EH (cell line): ENCODE measurements at regions not wholly inside any gene's neighbourhood (a gene's known extent, or its start where the extent isn't known, plus 50 kb on each side); places are given as distances from the start of the nearest gene placed in this dataset.
"Not testable (repeated sequence)": the region's sequence is repeated elsewhere in the genome, so short reads cannot be mapped to it uniquely, and the experiment has no call there.

Experiments used
- DNase-seq: peaks from one replicate; pipeline ENCODE4 v3.0.0-alpha.2; 2015; ENCODE audit warnings: low read depth

DNA sequence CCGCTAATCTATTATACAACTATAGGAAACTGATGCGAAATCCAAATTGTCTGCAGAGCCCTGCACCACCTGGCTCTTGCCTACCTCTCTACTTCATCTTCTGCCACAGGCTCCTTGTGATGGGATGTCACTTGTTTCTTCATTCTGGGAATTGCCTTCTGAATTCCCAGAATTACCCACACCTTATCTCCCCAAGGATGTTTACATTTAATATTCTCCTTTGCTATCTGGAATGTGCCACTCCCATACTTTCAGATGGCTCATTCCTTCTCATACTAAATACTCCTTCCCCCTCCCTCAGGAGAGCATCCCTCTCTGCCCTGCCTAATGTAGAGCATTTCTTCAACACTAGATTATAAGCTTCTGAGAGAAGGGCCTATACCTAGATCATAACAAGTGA lies 573.1 kb downstream of the GALC start:
- DNase-seq, result no peak

DNA sequence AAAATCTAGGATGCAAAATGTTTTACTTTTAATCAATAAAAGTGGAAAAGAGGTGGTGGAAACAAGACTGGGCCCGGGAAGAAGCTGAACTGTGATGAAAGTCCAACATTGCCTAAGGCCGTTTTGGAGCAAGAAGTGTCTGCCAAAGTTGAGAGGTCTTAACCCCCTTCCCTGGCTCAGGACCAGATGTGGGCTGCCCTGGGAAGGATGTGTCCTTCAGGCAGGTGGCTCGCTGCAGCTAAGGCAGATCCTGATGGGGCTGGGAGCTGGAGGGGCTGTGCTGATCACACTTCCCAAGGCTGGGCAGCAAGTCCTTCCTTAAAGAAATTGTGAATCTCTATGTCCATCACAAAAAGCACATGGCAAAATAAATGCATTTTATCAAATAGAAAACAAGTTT lies 581.6 kb downstream of the GALC start:
- no peak for DNase-seq

DNA sequence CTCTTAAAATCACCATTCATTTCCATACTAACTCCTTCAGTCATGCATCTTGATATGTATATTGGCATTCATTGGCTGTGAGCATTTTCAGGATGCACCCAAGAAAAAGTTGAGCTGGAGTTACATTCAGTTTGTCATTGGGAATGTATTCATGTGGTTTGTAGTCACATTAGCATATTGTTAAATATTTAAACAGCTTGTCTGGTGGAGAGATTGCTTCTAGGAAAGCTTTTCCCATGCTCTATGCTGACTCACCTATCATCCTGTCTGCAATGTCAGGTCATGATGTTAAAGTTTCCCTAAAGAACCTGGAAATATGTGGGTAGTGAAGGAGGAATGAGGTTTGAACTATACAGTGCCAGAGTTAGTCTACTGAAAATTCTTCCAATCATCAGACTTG lies 583.6 kb downstream of the GALC start:
- no peak for DNase-seq

DNA sequence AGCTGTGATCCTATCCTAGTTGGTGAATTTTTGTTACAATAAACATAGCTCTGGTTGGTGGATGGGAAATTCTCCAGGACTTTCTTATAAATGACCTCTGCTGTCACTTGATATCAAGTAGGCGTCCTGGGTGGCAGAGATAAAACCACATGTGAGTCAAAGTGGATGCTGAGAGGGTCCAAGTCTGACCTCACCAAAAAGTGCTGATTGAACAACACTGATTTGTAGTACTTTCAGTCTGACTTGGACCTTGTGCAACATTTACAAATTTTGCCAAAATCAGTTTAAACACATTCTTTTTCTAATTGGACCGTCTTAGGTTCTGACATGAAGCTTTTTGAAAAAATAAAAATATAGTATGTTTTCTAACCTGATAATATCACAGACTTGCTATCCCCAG lies 585.6 kb downstream of the GALC start:
- no peak for DNase-seq

DNA sequence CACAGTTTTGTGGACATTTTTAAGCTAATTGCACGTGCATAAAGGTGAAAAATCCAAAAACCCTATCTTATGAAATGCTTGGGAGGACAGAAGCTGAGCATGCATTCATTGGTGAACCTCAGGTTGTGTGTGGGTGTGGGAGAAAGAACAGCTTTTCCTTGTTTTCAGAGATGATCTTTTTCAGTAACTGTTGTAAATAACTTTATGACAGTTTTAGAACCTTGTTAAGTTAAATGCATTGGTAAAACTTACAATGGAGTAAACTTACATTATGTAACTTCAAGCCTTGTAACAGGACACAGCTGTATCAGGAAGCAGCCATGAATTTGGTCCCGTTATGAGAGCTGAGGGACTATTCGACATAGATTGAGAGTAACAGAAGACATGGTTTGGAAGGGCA lies 587.4 kb downstream of the GALC start:
- no peak for DNase-seq

DNA sequence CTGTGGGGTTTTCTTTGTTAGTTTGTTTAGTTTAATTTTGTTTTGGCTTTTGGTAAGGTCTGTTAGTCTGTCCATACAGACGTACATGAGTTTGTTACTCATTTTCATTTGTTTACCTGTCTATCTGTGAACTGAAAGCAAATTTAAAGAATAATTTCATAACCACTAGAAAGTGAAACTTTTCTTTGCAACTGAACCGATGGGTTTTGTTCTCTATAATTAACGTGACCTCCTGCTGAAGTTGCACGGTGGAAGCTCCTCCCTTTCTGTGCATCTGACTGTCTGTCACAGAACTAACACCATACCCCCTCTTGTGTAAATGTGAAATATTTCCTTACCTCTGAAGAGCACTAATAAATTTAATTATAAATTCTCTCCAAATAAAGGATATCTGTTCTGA lies 595.5 kb downstream of the GALC start:
- no peak for DNase-seq

DNA sequence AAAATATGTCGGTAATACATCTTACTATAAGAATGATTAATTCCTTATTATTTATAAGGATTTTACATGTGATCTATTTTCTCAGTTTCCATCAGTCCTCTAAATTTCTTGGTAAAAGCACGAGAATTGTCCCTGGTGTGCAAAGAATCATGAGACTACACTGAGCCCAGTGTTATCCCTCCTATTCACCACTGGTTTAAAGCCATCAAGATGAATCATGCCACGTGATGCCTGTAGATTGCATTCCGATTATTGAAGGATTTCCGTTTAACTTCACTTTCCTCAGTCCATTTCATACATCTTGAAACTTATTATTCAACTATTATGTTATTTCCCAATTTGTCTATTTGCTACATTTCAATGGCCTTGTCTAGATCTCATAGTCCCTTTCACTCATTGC lies 601.9 kb downstream of the GALC start:
- DNase-seq, result no peak

DNA sequence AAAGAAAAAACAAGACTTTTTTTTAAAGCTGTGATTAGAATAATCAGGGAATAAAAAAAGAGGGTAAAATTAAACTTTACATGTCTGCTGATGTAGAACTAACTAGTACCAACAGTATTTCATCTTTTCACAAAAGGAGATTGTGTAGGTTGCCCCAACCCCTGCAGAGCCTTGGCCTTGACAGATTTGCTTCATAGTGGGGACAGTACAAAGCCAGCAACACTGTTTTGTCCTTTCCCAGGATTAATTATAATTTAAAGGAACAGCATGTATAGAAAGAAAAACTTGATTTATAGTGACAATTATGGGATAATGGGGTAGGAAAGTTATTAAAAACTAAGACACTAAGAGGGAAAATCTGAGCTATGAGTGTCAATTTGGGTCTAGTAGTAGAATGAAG lies 604.0 kb downstream of the GALC start:
- no peak for DNase-seq

DNA sequence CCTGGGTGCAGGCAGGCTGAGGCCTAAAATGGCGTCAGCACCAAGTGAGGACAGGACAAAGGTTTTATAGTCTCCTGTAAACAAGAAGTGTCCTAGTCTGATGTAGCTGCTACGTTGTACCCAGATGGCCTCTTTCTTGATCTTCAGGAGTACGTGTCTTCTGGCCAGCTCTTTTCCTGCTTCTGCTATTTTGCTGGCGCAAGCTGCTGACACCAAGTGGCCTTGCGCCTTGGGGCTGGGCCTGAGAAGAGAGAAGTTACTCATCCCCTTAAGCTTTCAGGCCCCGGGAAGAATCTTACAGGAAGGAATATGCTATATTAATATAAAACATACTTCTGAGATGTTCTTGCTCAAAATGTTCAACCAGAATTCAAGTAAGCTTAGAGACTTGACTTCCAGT lies 605.2 kb downstream of the GALC start:
- no peak for DNase-seq

DNA sequence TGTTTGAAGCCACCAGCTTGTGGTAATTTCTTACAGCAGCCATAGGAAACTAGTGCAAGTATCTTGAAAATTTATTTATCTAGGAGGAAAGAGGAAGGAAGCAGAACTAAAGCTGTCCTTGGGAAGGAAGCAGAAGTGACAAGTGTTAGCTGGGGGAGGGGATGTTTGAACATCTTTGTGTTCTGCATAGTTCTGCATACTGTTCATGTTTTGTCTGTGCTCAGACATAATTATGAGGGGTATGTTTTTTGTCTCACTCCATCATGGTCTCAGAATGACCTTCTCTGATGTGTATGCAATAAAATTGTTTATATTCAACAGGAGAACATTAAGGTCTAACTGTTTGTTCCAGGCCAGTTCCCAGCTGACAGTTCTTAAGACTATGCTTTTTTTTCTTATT lies 606.5 kb downstream of the GALC start:
- no peak for DNase-seq

DNA sequence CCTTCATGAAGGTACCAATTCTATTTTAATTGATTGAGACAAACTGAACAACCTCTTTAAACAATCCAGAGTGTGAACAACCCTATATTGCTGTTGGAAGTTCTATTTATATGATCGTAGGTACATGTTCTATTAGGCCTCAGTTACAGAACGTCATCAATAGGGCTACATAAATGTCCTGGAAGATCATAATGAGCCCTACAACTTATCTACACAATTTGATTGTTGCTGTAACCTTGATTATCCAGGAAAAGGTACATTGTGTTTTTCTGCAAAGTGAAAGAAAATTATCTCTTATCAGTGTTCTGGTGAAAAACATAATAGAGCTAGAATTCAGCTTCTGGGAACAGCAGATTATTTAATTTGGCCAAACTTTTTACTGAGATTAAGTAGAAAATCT lies 612.9 kb downstream of the GALC start:
- no peak for DNase-seq

DNA sequence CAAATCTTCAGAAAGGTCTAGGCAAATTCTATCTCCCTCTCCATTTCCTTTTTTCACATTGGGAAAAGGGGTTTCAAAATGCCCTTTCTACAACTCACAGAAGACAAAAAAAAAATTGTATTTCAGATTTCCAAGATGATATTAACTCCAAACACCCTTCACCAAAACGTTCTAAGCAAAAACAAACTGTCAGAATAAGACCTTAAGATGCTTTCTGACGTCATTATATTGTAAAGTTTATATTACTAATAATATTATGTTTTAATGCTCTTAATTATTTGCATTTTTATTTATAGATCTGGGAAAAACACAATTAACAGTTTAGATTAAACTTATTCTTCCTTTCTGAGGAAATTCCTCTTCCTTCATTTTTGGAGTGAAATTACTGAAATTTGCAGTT lies 624.2 kb downstream of the GALC start:
- no peak for DNase-seq

DNA sequence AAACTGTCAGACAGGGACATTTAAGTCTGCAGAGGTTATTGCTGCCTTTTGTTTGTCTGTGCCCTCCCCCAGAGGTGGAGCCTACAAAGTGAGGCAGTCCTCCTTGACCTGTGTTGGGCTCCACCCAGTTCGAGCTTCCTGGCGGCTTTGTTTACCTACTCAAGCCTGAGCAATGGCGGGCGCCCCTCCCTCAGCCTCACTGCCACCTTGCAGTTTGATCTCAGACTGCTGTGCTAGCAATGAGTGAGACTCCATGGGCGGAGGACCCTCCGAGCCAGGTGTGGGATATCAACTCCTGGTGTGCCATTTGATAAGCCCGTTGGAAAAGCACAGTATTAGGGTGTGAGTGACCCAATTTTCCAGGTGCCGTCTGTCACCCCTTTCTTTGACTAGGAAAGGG lies 632.7 kb downstream of the GALC start:
- not testable (repeated sequence) for DNase-seq

DNA sequence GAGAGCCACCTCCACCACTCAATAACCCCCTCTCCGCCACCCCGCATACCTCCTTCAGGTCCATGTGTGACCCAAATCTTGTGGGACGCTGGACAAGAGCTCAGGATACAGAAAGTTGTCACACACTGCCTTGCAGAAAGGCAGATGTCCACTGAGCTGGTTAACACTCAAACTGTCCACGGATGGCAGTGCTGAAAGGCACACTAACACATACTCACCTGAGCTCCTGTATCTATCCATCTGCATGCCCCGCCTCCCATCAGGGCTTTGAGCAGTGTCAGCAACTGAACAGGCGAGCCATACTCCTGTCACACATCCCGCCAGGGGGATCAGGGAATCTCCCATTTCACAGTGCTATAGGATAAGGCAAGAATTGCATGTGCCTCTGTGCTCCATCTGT lies 642.0 kb downstream of the GALC start:
- DNase-seq, result no peak

DNA sequence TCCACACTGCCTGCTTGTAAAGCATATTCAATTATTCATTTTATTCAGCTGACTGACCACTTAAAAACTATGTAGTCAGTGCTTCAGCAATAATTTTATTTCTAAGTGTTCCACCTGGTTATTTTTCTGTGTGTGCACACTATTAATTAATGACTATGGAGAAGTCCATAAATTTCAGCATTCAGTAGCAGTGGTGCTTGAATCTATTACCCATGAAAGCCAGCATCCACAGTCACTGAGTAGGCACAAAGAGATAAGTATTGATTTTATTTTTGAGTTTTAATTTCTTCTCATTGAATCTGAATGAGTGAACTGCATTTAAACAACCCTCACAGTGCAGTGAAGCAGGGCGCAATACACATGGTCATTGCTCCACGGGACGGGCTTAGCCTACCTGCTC lies 643.1 kb downstream of the GALC start:
- no peak for DNase-seq

DNA sequence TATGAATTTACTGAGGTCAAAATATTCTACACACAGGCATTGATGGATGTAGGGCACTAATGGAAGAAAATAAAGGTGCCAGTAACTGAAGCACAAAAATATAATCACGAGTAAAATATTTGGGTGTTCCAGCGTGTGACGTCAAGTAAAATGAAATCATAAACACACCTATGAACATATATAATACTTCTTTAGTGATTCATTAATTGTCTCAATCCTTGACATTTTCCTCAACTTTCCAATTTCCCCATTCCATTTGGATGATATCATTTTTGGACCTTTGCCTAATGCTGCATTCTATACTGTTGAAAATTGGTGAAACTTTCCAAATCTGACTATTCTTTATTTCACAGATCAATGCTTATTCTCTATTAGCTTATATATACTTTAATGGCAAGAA lies 649.3 kb downstream of the GALC start:
- DNase-seq, result no peak

DNA sequence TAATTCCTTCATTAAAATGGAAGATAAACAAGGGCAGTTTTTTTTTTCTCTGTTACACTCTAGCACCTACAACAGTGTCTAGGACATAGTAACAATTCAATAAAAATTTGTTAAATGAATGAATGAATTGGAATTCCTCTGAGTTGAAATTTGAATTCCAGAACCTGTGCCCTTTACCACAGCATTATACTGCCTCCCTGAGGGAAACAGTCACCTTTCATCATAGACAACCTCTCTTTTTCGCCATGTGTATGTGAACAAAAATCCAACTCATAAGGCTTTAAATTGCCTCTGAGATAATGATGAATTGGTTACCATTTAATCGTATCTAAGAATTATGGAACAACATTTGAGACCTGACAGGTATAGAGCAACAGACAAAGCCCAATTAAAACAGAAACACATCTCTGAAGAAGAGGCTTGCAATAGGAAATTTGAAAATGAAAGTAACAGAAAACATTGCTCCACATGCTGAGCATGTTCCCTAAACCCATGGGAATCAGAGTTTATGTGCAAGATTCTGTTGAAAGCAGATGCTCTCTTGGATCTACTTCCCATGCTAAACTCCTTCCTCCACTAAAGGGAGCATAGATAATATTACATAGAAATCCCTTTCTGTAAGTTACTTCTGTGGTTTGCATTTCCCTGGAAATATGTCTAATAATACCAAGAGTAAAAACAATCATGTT lies 657.8 kb downstream of the GALC start:
- DNase-seq, result no peak

DNA sequence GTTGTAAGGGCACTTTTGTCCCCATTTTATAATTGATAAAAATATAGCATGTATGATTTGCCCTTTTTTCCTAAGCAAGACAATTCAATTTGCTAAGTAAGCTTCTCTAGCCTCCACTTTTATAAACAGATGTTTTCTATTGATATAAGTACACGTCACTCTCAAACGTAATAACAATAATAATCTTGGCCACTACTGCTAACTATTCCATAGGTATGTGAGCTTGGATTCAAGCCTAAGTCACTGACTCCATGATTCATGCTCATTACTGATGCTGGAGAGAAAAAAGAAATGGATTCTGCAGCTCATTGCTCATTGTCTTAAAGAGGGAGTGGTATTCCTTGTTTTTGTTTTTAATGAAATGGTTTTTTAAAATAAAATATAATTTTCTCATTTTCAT lies 661.0 kb downstream of the GALC start:
- DNase-seq, result no peak

DNA sequence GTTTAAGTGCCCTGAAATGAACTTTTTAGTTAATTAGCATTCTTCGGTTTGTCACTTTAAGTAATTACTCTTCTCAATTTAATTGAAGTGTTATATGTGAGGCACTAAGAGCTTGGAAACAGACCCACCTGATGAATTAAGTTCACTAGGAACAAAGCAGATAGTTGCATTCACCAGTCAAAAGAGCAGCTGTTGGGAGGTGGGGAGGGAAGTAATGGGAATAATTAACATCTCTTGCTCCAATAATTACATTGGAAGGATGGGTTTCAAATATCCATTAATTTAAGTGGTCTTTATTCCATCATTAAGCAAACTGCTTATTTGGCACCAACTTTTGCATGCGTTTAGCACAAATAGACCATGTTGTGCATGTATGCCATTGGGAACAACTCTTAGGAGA lies 667.2 kb downstream of the GALC start:
- DNase-seq, result no peak

DNA sequence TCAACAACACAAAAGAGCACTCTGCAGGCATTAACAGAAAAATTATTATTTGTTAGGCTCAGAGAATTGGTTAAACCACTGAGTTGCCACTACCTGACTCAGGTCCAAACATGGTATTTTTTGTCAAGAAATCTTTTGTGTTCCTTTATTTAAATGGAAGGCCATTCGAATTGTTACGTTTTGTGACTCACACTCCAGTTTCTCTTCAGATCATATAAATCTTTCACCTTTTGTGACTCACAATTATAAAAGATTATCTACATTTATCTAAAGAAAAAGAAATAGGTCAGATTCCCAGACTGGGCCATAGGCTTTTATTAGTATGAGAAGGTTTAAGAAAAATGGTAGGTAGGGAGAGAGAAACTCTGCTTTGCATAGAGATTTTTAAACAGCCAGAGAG lies 669.8 kb downstream of the GALC start:
- DNase-seq, result no peak

DNA sequence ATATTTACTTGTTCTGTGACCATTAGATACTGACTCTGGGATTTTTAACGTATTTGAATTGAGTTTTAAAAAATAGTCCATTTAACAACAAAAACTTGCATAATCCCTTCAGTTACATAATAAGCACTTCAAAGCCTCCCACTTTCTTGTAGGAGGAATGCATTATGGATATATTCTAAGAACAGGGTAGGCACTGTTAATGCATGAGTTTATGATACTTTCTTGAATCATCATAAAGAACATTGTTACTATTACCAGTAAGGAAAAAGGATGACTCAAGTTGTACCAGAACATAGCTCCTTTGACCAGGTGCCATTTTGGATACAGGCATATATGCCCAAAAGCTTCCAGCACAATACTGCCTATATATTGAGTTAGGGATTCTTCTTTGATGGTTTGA lies 671.4 kb downstream of the GALC start:
- no peak for DNase-seq

DNA sequence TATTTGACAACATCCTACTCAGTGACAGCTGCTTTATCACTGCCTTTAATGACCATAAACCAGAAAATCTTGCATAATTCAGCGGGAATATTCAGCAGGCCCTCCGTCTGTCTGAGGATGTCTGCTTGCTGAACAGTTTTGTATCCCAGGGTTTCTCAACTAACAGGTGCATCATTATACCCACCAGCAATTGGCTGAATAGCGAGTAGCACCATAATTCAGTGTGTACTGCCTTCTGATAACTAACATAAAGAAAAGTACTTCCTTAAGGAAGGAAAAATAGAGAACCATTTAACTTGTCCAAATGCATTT lies 680.1 kb downstream of the GALC start:
- DNase-seq, result no peak

DNA sequence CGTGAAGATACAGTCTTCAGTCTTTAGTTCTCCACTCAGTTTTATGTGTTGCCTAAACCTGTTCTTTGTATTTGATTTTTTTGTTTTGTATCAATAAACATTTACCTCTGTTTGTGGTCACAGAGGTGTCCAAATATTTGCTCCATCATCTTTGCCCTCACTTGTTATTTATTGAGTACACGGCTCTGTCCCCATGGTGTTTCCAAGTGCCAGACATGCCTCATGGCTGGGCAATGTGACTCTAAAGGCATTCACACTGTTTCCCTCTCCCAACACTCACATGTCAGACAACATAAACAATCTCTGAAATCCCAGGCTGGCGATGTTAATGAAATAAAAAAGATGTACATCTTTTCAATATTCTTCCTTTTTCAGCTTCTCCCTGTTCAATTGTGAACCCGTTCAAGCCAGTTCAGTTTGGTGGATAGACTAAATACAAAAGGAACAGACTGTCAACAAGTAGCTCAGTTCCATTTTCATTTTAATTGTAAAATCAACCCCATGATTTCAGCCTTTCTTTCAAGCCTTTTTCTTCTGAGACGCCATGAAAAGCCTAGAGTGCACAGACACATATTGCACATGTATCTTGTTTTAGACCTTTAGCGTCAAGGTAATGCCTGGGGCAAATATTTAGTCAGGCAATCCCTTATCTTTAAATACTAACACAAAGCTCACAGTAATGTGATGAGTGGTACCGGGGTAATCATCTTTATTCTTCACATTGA lies 680.7 kb downstream of the GALC start:
- DNase-seq, result no peak

DNA sequence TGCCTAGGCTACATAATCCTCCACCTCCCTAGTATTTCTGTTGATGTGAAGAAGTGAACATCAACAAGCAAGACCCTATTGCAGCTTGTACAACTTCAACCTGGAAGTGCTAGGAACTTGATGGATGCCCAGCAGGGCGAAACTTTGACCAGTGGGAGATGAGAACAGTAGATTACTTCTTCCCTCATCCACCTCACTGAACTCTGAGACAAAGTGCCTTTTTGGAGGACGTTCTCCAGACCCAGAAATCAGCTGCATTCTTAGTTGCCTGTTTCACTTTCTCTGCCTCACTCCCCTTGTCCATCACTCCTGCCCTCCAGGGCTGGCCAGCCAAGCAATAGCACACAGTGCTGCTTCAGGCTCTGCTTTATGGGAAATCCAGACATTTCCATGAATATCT lies 683.4 kb downstream of the GALC start:
- no peak for DNase-seq
